GM18868 (cell line): ENCODE measurements at regions not wholly inside any gene's neighbourhood (a gene's known extent, or its start where the extent isn't known, plus 50 kb on each side); places are given as distances from the start of the nearest gene placed in this dataset.
"Not testable (repeated sequence)": the region's sequence is repeated elsewhere in the genome, so short reads cannot be mapped to it uniquely, and the experiment has no call there.

Source experiments
- ATAC-seq: cut with Tn5 transposase; IDR thresholded peaks from one replicate; pipeline ENCODE4 v1.9.1; 2021; ENCODE audit warnings: mild to moderate bottlenecking, moderate library complexity; ENCODE audit not compliant: unreplicated experiment

- ATAC-seq: no peak
Measured at GRCh38 chr6:12348530-12349511, 58.7 kb downstream of the EDN1 start.

- no peak for ATAC-seq
Measured at GRCh38 chr6:12350644-12351170, 60.5 kb downstream of the EDN1 start.

GRCh38 chr6:12351672-12352071 lies 61.5 kb downstream of the EDN1 start:
- ATAC-seq: no peak

GRCh38 chr6:12353731-12354130 lies 63.6 kb downstream of the EDN1 start:
- ATAC-seq: no peak

GRCh38 chr6:12354499-12354898 lies 64.3 kb downstream of the EDN1 start:
- ATAC-seq: peak; percentile 64

- ATAC-seq: no peak
Measured at GRCh38 chr6:12355354-12355753, 65.2 kb downstream of the EDN1 start.

GRCh38 chr6:12356431-12356830 lies 66.3 kb downstream of the EDN1 start:
- no peak for ATAC-seq

GRCh38 chr6:12356983-12357972 lies 67.1 kb downstream of the EDN1 start:
- peak; percentile 67 for ATAC-seq

- ATAC-seq: no peak
Measured at GRCh38 chr6:12359036-12359435, 68.9 kb downstream of the EDN1 start.

- no peak for ATAC-seq
Measured at GRCh38 chr6:12361042-12361765, 71.0 kb downstream of the EDN1 start.

- not testable (repeated sequence) for ATAC-seq
Measured at GRCh38 chr6:12363277-12363650, 73.1 kb downstream of the EDN1 start.

- peak; percentile 55 for ATAC-seq
Measured at GRCh38 chr6:12363651-12364381, 73.7 kb downstream of the EDN1 start.

GRCh38 chr6:12364621-12365020 lies 74.5 kb downstream of the EDN1 start:
- ATAC-seq: no peak

- no peak for ATAC-seq
Measured at GRCh38 chr6:12366731-12367130, 76.6 kb downstream of the EDN1 start.

- no peak for ATAC-seq
Measured at GRCh38 chr6:12367412-12367811, 77.3 kb downstream of the EDN1 start.

GRCh38 chr6:12369355-12369754 lies 79.2 kb downstream of the EDN1 start:
- no peak for ATAC-seq

- ATAC-seq: peak; percentile 82
Measured at GRCh38 chr6:12369781-12370262, 79.7 kb downstream of the EDN1 start.

- no peak for ATAC-seq
Measured at GRCh38 chr6:12371151-12371550, 81.0 kb downstream of the EDN1 start.

GRCh38 chr6:12371641-12372146 lies 81.5 kb downstream of the EDN1 start:
- ATAC-seq: no peak
